MM.1S (cell line): ENCODE measurements at regions not wholly inside any gene's neighbourhood (a gene's known extent, or its start where the extent isn't known, plus 50 kb on each side); places are given as distances from the start of the nearest gene placed in this dataset.

Source experiments
- DNase-seq: peaks from one replicate; pipeline ENCODE4 v3.0.0-alpha.2; 2015
- H2AFZ ChIP-seq: fragments of 300-600 bp; sonication (generic); 2 replicates; pipeline ENCODE4 v1.6.0; 2016; ENCODE audit warnings: antibody characterized with exemption, low read length
- H3F3A ChIP-seq: fragments of 300-600 bp; sonication (generic); 2 replicates; pipeline ENCODE4 v1.6.1; 2016; ENCODE audit warnings: mild to moderate bottlenecking, antibody characterized with exemption, low read length, moderate library complexity, mixed read lengths; ENCODE audit not compliant: insufficient read depth
- H3K27ac ChIP-seq: fragments of 300-600 bp; sonication (generic); 2 replicates; pipeline ENCODE4 v1.5.1; 2016; ENCODE audit warnings: mild to moderate bottlenecking, low read length
- H3K27me3 ChIP-seq: fragments of 300-600 bp; sonication (generic); replicated peaks from 2 replicates; pipeline ENCODE4 v1.6.0; 2016; ENCODE audit warnings: low read length; ENCODE audit not compliant: insufficient read depth
- H3K36me3 ChIP-seq: fragments of 300-600 bp; sonication (generic); replicated peaks from 2 replicates; pipeline ENCODE4 v1.6.1; 2016; ENCODE audit warnings: mild to moderate bottlenecking, low read length, mixed read lengths; ENCODE audit not compliant: insufficient read depth
- H3K4me1 ChIP-seq: fragments of 300-600 bp; sonication (generic); 2 replicates; pipeline ENCODE4 v1.6.1; 2016; ENCODE audit warnings: low read length, mixed read lengths
- H3K4me2 ChIP-seq: fragments of 300-600 bp; sonication (generic); 2 replicates; pipeline ENCODE4 v1.6.0; 2016; ENCODE audit warnings: low read depth, low read length
- H3K4me3 ChIP-seq: fragments of 300-600 bp; sonication (generic); 2 replicates; pipeline ENCODE4 v1.5.1; 2016; ENCODE audit warnings: low read length, mixed read lengths
- H3K79me2 ChIP-seq: fragments of 300-600 bp; sonication (generic); 2 replicates; pipeline ENCODE4 v1.6.1; 2016; ENCODE audit warnings: mixed run types, low read length, mixed read lengths
- H3K9ac ChIP-seq: fragments of 300-600 bp; sonication (generic); 2 replicates; pipeline ENCODE4 v1.6.1; 2016; ENCODE audit warnings: low read length, mixed read lengths
- H3K9me2 ChIP-seq: fragments of 300-600 bp; sonication (generic); replicated peaks from 2 replicates; pipeline ENCODE4 v1.6.1; 2016; ENCODE audit warnings: mild to moderate bottlenecking, low read length, mixed read lengths; ENCODE audit not compliant: insufficient read depth
- H3K9me3 ChIP-seq: fragments of 300-600 bp; sonication (generic); replicated peaks from 2 replicates; pipeline ENCODE4 v1.6.1; 2016; ENCODE audit warnings: mild to moderate bottlenecking, low read length, mixed read lengths; ENCODE audit not compliant: insufficient read depth
- H4K20me1 ChIP-seq: fragments of 300-600 bp; sonication (generic); 2 replicates; pipeline ENCODE4 v1.6.1; 2016; ENCODE audit warnings: mild to moderate bottlenecking, low read length, moderate library complexity, mixed read lengths; ENCODE audit not compliant: insufficient read depth
- EZH2 ChIP-seq: fragments of 300-600 bp; sonication (generic); optimal IDR thresholded peaks from 2 replicates; pipeline ENCODE3; 2017; ENCODE audit warnings: low read depth, mild to moderate bottlenecking, antibody characterized with exemption, low read length, mixed read lengths
- EZH2phosphoT487 ChIP-seq: fragments of 300-600 bp; sonication (generic); IDR thresholded peaks from 2 replicates; pipeline ENCODE4 v1.6.1; 2018; ENCODE audit warnings: antibody characterized with exemption, low read length
- TF ChIP-seq, protein P1 (sequence below): fragments of 300-600 bp; sonication (generic); IDR thresholded peaks from 2 replicates; pipeline ENCODE4 v1.5.1; 2016; ENCODE audit warnings: antibody characterized with exemption, low read length, mixed read lengths

DNA sequence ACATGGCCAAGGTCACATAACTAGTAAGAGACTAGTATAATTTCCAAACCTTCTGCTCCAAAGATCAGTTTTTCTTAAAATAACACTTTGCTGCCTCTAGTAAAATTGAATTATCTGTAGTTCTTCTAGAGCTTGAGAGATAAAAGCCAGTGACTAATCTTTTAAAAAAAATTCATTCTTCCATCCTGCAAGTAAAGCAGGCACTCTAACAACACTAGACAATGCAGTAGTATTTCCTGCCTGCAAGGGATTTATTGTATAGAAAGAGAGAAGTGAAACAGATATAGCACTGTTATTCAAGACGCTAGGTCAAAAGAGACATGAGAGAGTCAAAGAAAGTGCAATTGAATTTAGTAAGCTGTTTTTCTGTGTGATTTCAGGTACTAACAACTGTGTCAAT, 159.5 kb upstream of the TBC1D5 start:
- no peaks in the 10 kb centered on the region for H3K79me2 ChIP-seq
- no peaks in the 10 kb centered on the region; the same call in 1 of the 2 replicates for H3K9me3 ChIP-seq
- H3K27me3 ChIP-seq, result no peaks in the 10 kb centered on the region
- H2AFZ ChIP-seq, result no peak overlapping the region
- H3K4me3 ChIP-seq, result no peak overlapping the region
- H3K9me2 ChIP-seq, result no peaks in the 10 kb centered on the region
- H3K27ac ChIP-seq, result no peak overlapping the region
- peak; percentile 23 for DNase-seq
- no peaks in the 10 kb centered on the region for H3K36me3 ChIP-seq
- no peak overlapping the region for H3K4me2 ChIP-seq
- 0 out of 2 replicates have a peak, but pooled peaks cover 8% of the 10 kb centered on the region for H3K4me1 ChIP-seq
- no peaks in the 10 kb centered on the region for H3F3A ChIP-seq
- H4K20me1 ChIP-seq, result no peaks in the 10 kb centered on the region
- TF ChIP-seq, protein P1, sequence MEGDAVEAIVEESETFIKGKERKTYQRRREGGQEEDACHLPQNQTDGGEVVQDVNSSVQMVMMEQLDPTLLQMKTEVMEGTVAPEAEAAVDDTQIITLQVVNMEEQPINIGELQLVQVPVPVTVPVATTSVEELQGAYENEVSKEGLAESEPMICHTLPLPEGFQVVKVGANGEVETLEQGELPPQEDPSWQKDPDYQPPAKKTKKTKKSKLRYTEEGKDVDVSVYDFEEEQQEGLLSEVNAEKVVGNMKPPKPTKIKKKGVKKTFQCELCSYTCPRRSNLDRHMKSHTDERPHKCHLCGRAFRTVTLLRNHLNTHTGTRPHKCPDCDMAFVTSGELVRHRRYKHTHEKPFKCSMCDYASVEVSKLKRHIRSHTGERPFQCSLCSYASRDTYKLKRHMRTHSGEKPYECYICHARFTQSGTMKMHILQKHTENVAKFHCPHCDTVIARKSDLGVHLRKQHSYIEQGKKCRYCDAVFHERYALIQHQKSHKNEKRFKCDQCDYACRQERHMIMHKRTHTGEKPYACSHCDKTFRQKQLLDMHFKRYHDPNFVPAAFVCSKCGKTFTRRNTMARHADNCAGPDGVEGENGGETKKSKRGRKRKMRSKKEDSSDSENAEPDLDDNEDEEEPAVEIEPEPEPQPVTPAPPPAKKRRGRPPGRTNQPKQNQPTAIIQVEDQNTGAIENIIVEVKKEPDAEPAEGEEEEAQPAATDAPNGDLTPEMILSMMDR, result no peak
- TF ChIP-seq EZH2phosphoT487 (no peak), EZH2 (no peak)
- no peak overlapping the region for H3K9ac ChIP-seq

DNA sequence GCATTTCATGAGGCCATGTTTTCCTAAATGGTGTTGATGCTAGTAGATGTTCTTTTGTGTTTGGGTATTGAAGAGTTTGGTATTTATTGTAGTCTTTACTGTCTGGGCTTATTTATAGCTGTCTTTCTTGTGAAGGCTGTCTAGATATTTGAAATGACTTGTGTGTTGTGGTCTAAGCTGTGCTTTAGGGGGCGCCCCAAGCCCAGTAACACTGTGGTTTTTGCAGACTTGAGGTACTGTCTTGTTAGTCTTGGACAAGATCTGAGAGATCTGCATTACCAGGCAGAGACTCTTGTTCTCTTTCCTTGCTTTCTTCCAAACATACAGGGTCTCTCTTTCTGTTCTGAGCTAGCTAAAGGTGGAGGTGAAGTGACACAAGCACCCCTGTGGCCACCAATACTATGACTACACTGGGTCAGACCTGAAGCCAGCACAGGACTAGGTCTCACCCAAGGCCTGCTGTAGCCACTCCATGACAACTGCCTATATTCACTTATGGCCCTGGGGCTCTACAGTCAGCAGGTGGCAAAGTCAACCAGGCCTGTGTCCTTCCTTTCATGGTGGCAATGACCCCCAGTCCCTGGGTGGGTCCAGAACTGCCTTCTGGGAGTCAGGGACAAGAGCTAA, 152.1 kb upstream of the TBC1D5 start:
- Histone ChIP-seq H3K79me2 (no peaks in the 10 kb centered on the region), H3F3A (no peaks in the 10 kb centered on the region), H3K4me1 (no peaks in the 10 kb centered on the region), H3K9me3 (no peaks in the 10 kb centered on the region), H3K9ac (no peak overlapping the region), H3K4me3 (no peak overlapping the region), H3K9me2 (no peaks in the 10 kb centered on the region), H3K4me2 (no peak overlapping the region), H3K36me3 (no peaks in the 10 kb centered on the region), H4K20me1 (no peaks in the 10 kb centered on the region), H3K27ac (no peak overlapping the region), H2AFZ (no peak overlapping the region), H3K27me3 (no peaks in the 10 kb centered on the region)
- DNase-seq, result peak; percentile 44
- no peak for TF ChIP-seq EZH2phosphoT487
- TF ChIP-seq EZH2, result no peak
- TF ChIP-seq, protein P1, result peak; percentile 62

DNA sequence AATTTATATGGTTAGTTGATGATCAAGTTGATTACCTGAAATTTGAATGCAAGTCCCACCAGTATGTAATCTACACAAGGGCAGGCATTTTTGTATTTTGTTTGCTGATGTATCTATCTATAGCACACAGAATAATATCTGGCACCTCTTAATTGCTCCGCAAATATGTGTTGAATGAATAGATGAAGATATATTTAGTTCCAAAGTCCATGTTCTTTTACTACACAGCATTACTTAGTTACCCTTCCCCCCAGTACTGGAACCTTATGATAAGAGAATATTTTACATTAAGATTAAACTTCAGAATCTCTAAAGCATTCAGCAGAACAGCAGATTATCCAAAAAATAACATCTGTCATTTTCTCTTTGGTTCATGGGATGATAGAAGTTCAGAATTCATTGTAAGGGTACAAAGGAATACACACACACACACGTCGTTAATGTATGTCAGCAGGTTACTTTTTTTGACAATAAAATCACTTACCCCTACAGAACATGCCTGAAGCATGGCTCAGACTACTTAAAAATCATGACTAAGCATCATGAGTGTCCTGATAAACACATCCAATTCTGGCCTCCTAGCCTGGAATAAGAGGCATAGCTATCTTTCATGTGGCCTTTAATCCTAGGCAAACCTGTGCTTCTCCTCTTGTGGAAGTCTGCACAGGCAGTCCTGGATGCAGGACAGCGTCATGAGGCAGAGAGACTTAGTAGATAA, 148.9 kb upstream of the TBC1D5 start:
- no peak for TF ChIP-seq EZH2
- TF ChIP-seq, protein P1, result no peak
- TF ChIP-seq EZH2phosphoT487, result no peak
- no peak overlapping the region for H2AFZ ChIP-seq
- no peaks in the 10 kb centered on the region for H3K9me3 ChIP-seq
- no peak overlapping the region for H3K9ac ChIP-seq
- H3K4me2 ChIP-seq, result no peak overlapping the region
- H3K36me3 ChIP-seq, result no peaks in the 10 kb centered on the region
- H4K20me1 ChIP-seq, result no peaks in the 10 kb centered on the region
- no peaks in the 10 kb centered on the region for H3K4me1 ChIP-seq
- H3K4me3 ChIP-seq, result no peak overlapping the region
- no peaks in the 10 kb centered on the region for H3K27me3 ChIP-seq
- DNase-seq, result no peak
- no peaks in the 10 kb centered on the region for H3F3A ChIP-seq
- no peaks in the 10 kb centered on the region for H3K9me2 ChIP-seq
- H3K27ac ChIP-seq, result no peak overlapping the region
- no peaks in the 10 kb centered on the region for H3K79me2 ChIP-seq
